ENCODE measurements at regions not wholly inside any gene's neighbourhood (a gene's known extent, or its start where the extent isn't known, plus 50 kb on each side); places are given as distances from the start of the nearest gene placed in this dataset.
"Not testable (repeated sequence)": the region's sequence is repeated elsewhere in the genome, so short reads cannot be mapped to it uniquely, and the experiment has no call there.

DNA sequence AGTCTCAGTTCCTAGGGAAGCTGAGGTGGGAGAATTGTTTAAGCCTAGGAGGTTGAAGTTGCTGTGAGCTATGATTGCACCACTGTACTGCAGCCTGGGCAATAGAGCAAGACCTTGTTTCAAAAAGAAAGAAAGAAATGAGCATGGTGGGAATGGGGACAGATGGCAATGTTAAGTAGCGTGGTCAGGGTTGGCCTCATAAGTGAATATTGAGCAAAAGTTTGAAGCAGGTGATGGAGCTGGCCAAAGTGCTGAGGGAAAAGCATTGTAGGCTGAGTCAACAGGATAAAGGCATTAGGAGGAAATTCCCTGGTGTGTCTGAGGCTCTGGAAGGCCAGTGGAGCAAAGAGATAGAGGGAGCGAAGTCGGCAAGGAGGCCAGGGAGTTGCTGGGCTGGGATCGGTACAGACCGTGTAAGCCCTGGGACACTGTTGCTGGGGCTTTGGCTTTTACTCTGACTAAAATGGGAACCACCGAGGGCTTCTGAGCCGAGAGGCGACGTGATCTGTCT lies 151.0 kb downstream of the RALA start:
- TF ChIP-seq, protein P1, sequence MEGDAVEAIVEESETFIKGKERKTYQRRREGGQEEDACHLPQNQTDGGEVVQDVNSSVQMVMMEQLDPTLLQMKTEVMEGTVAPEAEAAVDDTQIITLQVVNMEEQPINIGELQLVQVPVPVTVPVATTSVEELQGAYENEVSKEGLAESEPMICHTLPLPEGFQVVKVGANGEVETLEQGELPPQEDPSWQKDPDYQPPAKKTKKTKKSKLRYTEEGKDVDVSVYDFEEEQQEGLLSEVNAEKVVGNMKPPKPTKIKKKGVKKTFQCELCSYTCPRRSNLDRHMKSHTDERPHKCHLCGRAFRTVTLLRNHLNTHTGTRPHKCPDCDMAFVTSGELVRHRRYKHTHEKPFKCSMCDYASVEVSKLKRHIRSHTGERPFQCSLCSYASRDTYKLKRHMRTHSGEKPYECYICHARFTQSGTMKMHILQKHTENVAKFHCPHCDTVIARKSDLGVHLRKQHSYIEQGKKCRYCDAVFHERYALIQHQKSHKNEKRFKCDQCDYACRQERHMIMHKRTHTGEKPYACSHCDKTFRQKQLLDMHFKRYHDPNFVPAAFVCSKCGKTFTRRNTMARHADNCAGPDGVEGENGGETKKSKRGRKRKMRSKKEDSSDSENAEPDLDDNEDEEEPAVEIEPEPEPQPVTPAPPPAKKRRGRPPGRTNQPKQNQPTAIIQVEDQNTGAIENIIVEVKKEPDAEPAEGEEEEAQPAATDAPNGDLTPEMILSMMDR (IDR thresholded peaks at IDR 0.05) = not testable (repeated sequence)
- TF ChIP-seq EZH2, EZH2phosphoT487 (IDR thresholded peaks at IDR 0.05): not testable (repeated sequence)

Measured in neural progenitor cell (in vitro differentiated cells).